Upper lobe of right lung (tissue), 1 donor: ENCODE measurements at regions not wholly inside any gene's neighbourhood (a gene's known extent, or its start where the extent isn't known, plus 50 kb on each side); places are given as distances from the start of the nearest gene placed in this dataset.
"Not testable (repeated sequence)": the region's sequence is repeated elsewhere in the genome, so short reads cannot be mapped to it uniquely, and the experiment has no call there.

Experiments
- ATAC-seq: fragments of 200-7000 bp; cut with Tn5 transposase; one replicate; pipeline ENCODE4 v1.9.1; 2020; ENCODE audit warnings: mild to moderate bottlenecking, moderate library complexity
- DNase-seq: peaks from one replicate; pipeline ENCODE4 v3.0.0-alpha.2; 2020
- H3K27ac ChIP-seq: fragments of 200-600 bp; one replicate; pipeline ENCODE4 v1.8.0; 2022
- H3K27me3 ChIP-seq: fragments of 200-600 bp; one replicate; pipeline ENCODE4 v1.8.0; 2022; ENCODE audit warnings: mild to moderate bottlenecking
- H3K36me3 ChIP-seq: fragments of 200-600 bp; one replicate; pipeline ENCODE4 v1.8.0; 2022
- H3K4me1 ChIP-seq: fragments of 200-600 bp; one replicate; pipeline ENCODE4 v1.8.0; 2022
- H3K4me3 ChIP-seq: fragments of 200-600 bp; one replicate; pipeline ENCODE4 v1.8.0; 2022; ENCODE audit warnings: mild to moderate bottlenecking
- H3K9me3 ChIP-seq: fragments of 200-600 bp; one replicate; pipeline ENCODE4 v1.8.0; 2022
- intact Hi-C: fragments of 100-400 bp; cut with DNase I; formaldehyde crosslinking; loops from one replicate; pipeline ENCODE4 v1.11.0; 2022
- TF ChIP-seq, protein P1 (sequence below): fragments of 200-600 bp; IDR thresholded peaks from one replicate; pipeline ENCODE4 v1.8.0; 2022; ENCODE audit warnings: antibody characterized with exemption
- donor health status: DM: no; HTN: yes; CAD: no; lungs with severe emphysema.

DNA sequence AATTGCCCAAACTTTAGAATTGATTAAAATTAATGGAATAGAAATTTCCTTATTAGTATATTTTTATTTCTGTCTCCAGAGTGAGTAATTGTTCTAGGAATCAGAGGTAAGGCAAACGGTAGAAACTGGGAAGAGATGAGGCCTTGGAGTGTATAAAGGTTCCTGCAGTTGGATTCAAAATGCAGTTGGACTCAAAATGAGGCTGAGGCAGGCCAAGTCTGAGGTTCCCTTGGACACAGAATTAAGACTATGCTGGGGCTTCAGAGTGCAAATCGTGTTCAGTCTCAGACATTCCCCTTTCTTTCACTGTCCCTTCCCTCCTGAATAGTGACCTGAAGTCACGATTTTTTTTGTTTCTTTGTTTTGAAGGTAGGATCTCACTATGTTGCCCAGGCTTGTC, 746.9 kb upstream of the NRXN1 start:
- no peak for DNase-seq
- Histone ChIP-seq H3K27me3 (no peaks in the 10 kb centered on the region), H3K27ac (no peak overlapping the region), H3K9me3 (no peaks in the 10 kb centered on the region), H3K36me3 (no peaks in the 10 kb centered on the region), H3K4me3 (no peak overlapping the region), H3K4me1 (no peaks in the 10 kb centered on the region)
- intact Hi-C loops: no loop called here
- ATAC-seq: no peak
- TF ChIP-seq, protein P1, sequence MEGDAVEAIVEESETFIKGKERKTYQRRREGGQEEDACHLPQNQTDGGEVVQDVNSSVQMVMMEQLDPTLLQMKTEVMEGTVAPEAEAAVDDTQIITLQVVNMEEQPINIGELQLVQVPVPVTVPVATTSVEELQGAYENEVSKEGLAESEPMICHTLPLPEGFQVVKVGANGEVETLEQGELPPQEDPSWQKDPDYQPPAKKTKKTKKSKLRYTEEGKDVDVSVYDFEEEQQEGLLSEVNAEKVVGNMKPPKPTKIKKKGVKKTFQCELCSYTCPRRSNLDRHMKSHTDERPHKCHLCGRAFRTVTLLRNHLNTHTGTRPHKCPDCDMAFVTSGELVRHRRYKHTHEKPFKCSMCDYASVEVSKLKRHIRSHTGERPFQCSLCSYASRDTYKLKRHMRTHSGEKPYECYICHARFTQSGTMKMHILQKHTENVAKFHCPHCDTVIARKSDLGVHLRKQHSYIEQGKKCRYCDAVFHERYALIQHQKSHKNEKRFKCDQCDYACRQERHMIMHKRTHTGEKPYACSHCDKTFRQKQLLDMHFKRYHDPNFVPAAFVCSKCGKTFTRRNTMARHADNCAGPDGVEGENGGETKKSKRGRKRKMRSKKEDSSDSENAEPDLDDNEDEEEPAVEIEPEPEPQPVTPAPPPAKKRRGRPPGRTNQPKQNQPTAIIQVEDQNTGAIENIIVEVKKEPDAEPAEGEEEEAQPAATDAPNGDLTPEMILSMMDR: no peak

GRCh38 chr2:51774606-51775005, 742.7 kb upstream of the NRXN1 start:
- intact Hi-C loops, DNase-seq, H3K9me3 ChIP-seq, H3K27me3 ChIP-seq, ATAC-seq, H3K4me3 ChIP-seq, H3K4me1 ChIP-seq, H3K36me3 ChIP-seq, H3K27ac ChIP-seq: not testable (repeated sequence)

DNA sequence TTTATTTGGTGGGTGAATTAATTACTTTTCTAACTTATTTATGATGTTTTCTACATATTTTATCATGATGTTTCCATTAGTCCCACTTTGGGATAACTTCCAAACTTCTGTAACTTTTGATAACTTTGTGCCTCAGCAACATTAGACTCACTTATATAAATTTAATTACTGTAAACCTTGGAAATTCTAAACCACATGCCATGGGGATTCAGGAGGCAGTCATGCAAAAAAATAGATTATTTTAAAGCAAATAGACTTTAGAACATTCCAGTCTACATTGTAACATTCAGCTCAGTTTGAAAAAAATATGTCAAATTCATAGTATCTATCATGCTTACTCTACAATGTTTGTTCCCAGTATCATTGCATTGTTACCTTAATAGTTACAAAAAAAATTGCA, 728.5 kb upstream of the NRXN1 start:
- no peak overlapping the region for H3K27ac ChIP-seq
- intact Hi-C loops: no loop called here
- H3K4me3 ChIP-seq: no peak overlapping the region
- ATAC-seq (no peak), DNase-seq (no peak)
- H3K36me3 ChIP-seq: no peaks in the 10 kb centered on the region
- TF ChIP-seq, protein P1: no peak
- no peaks in the 10 kb centered on the region for H3K9me3 ChIP-seq
- no peaks in the 10 kb centered on the region for H3K27me3 ChIP-seq
- no peaks in the 10 kb centered on the region for H3K4me1 ChIP-seq

DNA sequence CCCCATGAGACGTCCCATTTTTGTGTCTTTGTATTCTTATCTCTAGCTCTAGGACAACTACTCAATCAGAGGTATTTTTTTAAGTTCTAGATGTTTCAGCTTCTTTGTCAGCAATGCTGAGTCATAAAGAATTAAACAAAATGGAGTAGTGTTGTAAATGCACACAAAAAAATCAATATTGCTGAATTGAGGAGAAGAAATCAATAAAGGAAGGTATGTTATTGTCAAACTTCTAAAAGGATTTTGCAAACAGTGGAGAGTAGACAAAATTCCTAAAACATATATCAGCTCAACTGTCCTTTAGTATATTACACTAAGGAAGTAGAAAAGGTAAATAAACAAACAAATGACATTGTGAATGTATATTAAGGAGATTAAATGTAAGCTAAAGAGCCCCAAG, 726.1 kb upstream of the NRXN1 start:
- H3K27ac ChIP-seq: no peak overlapping the region
- H3K36me3 ChIP-seq: no peaks in the 10 kb centered on the region
- intact Hi-C loops: no loop called here

GRCh38 chr2:51734115-51734514, 702.2 kb upstream of the NRXN1 start:
- Histone ChIP-seq H3K27me3 (no peaks in the 10 kb centered on the region), H3K4me3 (no peak overlapping the region), H3K4me1 (no peaks in the 10 kb centered on the region), H3K36me3 (no peaks in the 10 kb centered on the region), H3K9me3 (no peaks in the 10 kb centered on the region), H3K27ac (no peak overlapping the region)
- DNase-seq (no peak), ATAC-seq (no peak)
- intact Hi-C loops: no loop called here
- TF ChIP-seq, protein P1: no peak

More for the DNA sequence above, 726.1 kb upstream of the NRXN1 start:
- no peak for ATAC-seq
- TF ChIP-seq, protein P1: no peak
- DNase-seq: no peak
- H3K27me3 ChIP-seq: no peaks in the 10 kb centered on the region
- H3K4me1 ChIP-seq: no peaks in the 10 kb centered on the region
- H3K9me3 ChIP-seq: no peaks in the 10 kb centered on the region
- H3K4me3 ChIP-seq: no peak overlapping the region

GRCh38 chr2:51723691-51724090, 691.8 kb upstream of the NRXN1 start:
- no peak for DNase-seq
- H3K4me1 ChIP-seq: no peaks in the 10 kb centered on the region
- no peaks in the 10 kb centered on the region for H3K36me3 ChIP-seq
- ATAC-seq: no peak
- no peak overlapping the region for H3K27ac ChIP-seq
- intact Hi-C loops: no loop called here
- no peaks in the 10 kb centered on the region for H3K27me3 ChIP-seq
- H3K4me3 ChIP-seq: no peak overlapping the region
- H3K9me3 ChIP-seq: no peaks in the 10 kb centered on the region
- TF ChIP-seq, protein P1: no peak
